ENCODE measurements at regions not wholly inside any gene's neighbourhood (a gene's known extent, or its start where the extent isn't known, plus 50 kb on each side); places are given as distances from the start of the nearest gene placed in this dataset.

- Mint-ChIP-seq H3K4me3 (no peak overlapping the region), H3K9me3 (peaks cover 4% of the 10 kb centered on the region), H3K4me1 (no peaks in the 10 kb centered on the region), H3K27me3 (peaks cover 2% of the 10 kb centered on the region), H3K27ac (no peak overlapping the region), H3K36me3 (ENCODE audit: low read depth) (no peaks in the 10 kb centered on the region)
- DNase-seq (no peak), ATAC-seq (ENCODE audit: low read depth) (no peak)
- CTCF ChIA-PET = no interaction called here
- intact Hi-C loops (cut with micrococcal nuclease) = no loop called here
- POLR2A ChIA-PET = no interaction called here
- no peak for TF ChIP-seq CTCF (IDR thresholded peaks at IDR 0.05)
Measured at GRCh38 chr2:175755169-175755568, 246.9 kb downstream of the LNPK start.

GRCh38 chr2:175750195-175750594 is 251.9 kb downstream of the LNPK start:
- H3K27me3 Mint-ChIP-seq = no peaks in the 10 kb centered on the region
- no peak overlapping the region for H3K4me3 Mint-ChIP-seq
- ATAC-seq (ENCODE audit: low read depth) (no peak), DNase-seq (no peak)
- TF ChIP-seq CTCF (IDR thresholded peaks at IDR 0.05) = no peak
- ChIA-PET CTCF (no interaction called here), POLR2A (no interaction called here)
- H3K27ac Mint-ChIP-seq = no peak overlapping the region
- no peaks in the 10 kb centered on the region for H3K9me3 Mint-ChIP-seq
- no peaks in the 10 kb centered on the region for H3K4me1 Mint-ChIP-seq
- intact Hi-C loops (cut with micrococcal nuclease) = no loop called here
- H3K36me3 Mint-ChIP-seq (ENCODE audit: low read depth) = no peaks in the 10 kb centered on the region

GRCh38 chr2:175745911-175746310 is 256.2 kb downstream of the LNPK start:
- TF ChIP-seq CTCF (IDR thresholded peaks at IDR 0.05) = no peak
- DNase-seq (no peak), ATAC-seq (ENCODE audit: low read depth) (no peak)
- no peaks in the 10 kb centered on the region for H3K4me1 Mint-ChIP-seq
- no peaks in the 10 kb centered on the region for H3K9me3 Mint-ChIP-seq
- ChIA-PET CTCF (no interaction called here), POLR2A (no interaction called here)
- no peak overlapping the region for H3K27ac Mint-ChIP-seq
- H3K36me3 Mint-ChIP-seq (ENCODE audit: low read depth) = no peaks in the 10 kb centered on the region
- H3K27me3 Mint-ChIP-seq = no peaks in the 10 kb centered on the region
- intact Hi-C loops (cut with micrococcal nuclease) = no loop called here
- no peak overlapping the region for H3K4me3 Mint-ChIP-seq

DNA sequence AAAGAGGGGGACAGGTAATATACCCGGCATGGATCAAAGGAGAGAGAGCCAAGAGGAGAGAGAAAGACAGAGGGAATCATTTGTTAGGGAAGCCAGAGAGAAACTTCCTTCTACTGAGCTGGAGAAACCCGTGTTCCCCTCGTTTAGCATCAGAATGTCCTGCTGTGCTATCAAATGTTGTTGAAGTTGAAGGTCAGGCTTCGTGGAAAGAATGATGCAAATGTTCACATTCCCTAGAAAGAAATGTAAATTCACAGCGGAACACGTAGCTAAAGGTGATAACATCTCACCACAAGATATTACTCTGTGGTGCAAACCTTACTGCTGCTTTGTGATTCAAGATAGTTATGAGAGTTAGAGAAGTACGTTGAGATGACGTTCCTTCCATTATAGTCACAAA is 258.1 kb downstream of the LNPK start:
- ATAC-seq (ENCODE audit: low read depth) (no peak), DNase-seq (no peak)
- H3K27ac Mint-ChIP-seq = no peak overlapping the region
- ChIA-PET POLR2A (no interaction called here), CTCF (no interaction called here)
- H3K27me3 Mint-ChIP-seq = no peaks in the 10 kb centered on the region
- intact Hi-C loops (cut with micrococcal nuclease) = no loop called here
- no peak overlapping the region for H3K4me3 Mint-ChIP-seq
- H3K36me3 Mint-ChIP-seq (ENCODE audit: low read depth) = no peaks in the 10 kb centered on the region
- no peaks in the 10 kb centered on the region for H3K9me3 Mint-ChIP-seq
- TF ChIP-seq CTCF (IDR thresholded peaks at IDR 0.05) = no peak
- H3K4me1 Mint-ChIP-seq = no peaks in the 10 kb centered on the region

GRCh38 chr2:175743011-175743410 is 259.1 kb downstream of the LNPK start:
- TF ChIP-seq CTCF (IDR thresholded peaks at IDR 0.05) = no peak
- H3K27ac Mint-ChIP-seq = no peak overlapping the region
- CTCF ChIA-PET = no interaction called here
- H3K36me3 Mint-ChIP-seq (ENCODE audit: low read depth) = no peaks in the 10 kb centered on the region
- intact Hi-C loops (cut with micrococcal nuclease) = no loop called here
- ATAC-seq (ENCODE audit: low read depth) (no peak), DNase-seq (no peak)
- no peaks in the 10 kb centered on the region for H3K4me1 Mint-ChIP-seq
- no peaks in the 10 kb centered on the region for H3K27me3 Mint-ChIP-seq
- no peak overlapping the region for H3K4me3 Mint-ChIP-seq
- no peaks in the 10 kb centered on the region for H3K9me3 Mint-ChIP-seq
- POLR2A ChIA-PET = no interaction called here

All from activated B cell treated with CpG ODN at 0.5 μM for 24 hours (primary cell).